Thyroid gland (tissue), 4 donors: ENCODE measurements at regions not wholly inside any gene's neighbourhood (a gene's known extent, or its start where the extent isn't known, plus 50 kb on each side); places are given as distances from the start of the nearest gene placed in this dataset.

Experiments used
- DNase-seq, 2 donors: peaks; one replicate each; pipeline ENCODE4 v3.0.0-alpha.2; 2019
- H3K27ac ChIP-seq, 3 donors: fragments of 200-600 bp; sonication (generic); 1 replicate in 2 of 3; 2 replicates in 1 of 3; pipeline ENCODE4 v1.5.1; 2016 to 2019; ENCODE audit warnings: mild to moderate bottlenecking in 1 of 3, moderate library complexity in 1 of 3
- H3K27me3 ChIP-seq: fragments of 200-600 bp; sonication (generic); one replicate; pipeline ENCODE4 v1.5.1; 2019
- H3K36me3 ChIP-seq, 2 donors: fragments of 200-600 bp; sonication (generic); one replicate each; pipeline ENCODE4 v1.5.1; 2016 to 2019
- H3K4me1 ChIP-seq, 2 donors: fragments of 200-600 bp; sonication (generic); one replicate each; pipeline ENCODE4 v1.5.1; 2017 to 2019
- H3K4me3 ChIP-seq, 3 donors: fragments of 200-600 bp; sonication (generic); replicated peaks in 1 of 3; 1 replicate in 2 of 3; 2 replicates in 1 of 3; pipeline ENCODE4 v1.5.1; 2016; ENCODE audit warnings: mild to moderate bottlenecking in 1 of 3
- H3K9me3 ChIP-seq: fragments of 200-600 bp; sonication (generic); one replicate; pipeline ENCODE4 v1.5.1; 2017
- POLR2A ChIP-seq, 2 donors: fragments of 450-650 bp; IDR thresholded peaks; one replicate each; pipeline ENCODE4 v1.6.1; 2017; ENCODE audit warnings: antibody characterized with exemption in 2 of 2, mild to moderate bottlenecking in 2 of 2, moderate library complexity in 1 of 2
- WGBS, 2 donors: methylation state at CpG; one replicate each; pipeline ENCODE4 v1.1.5; 2017; 5-methylcytosine and 5-hydroxymethylcytosine counted together
- intact Hi-C: fragments of 100-400 bp; cut with DNase I; formaldehyde crosslinking; loops from one replicate; pipeline ENCODE4 v1.15.1; 2023
- TF ChIP-seq, protein P1 (sequence below), 6 experiments: fragments of 200-600 bp in 3 of 6; fragments of 450-650 bp in 3 of 6; sonication (generic) in 3 of 6; IDR thresholded peaks; one replicate each; pipeline ENCODE4 v1.5.1; 2016 to 2019; ENCODE audit warnings: antibody characterized with exemption in 6 of 6, mild to moderate bottlenecking in 2 of 6, inconsistent platforms in 1 of 6, moderate library complexity in 1 of 6

DNA sequence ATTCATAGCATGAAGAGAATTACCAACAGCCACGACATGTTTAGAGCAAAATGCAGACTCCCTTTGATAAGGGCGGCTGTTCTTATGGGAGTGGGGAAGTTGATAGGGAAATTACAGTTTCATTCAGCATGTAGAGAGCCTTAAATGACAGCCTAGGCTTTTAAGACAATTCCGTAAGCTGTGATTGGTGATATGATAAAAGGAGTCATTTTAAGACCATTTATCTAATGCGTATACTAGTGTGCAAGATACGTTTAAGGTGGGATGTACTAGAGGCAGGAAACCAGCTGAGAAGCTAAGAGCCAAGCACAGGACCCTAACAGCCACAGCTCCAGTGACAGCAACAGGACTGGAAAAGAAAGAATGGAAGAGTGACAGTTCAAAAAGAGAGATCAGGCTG lies 102.2 kb upstream of the ZFP42 start:
- no peak overlapping the region for H3K4me3 ChIP-seq
- H3K27ac ChIP-seq: no peak overlapping the region
- no peaks in the 10 kb centered on the region for H3K4me1 ChIP-seq
- DNase-seq: no peak
- 78 to 88% methylated on average over 5 of the region's 5 CpGs for WGBS, 2 donors
- TF ChIP-seq POLR2A (IDR thresholded peaks at IDR 0.05): no peak
- TF ChIP-seq, protein P1, sequence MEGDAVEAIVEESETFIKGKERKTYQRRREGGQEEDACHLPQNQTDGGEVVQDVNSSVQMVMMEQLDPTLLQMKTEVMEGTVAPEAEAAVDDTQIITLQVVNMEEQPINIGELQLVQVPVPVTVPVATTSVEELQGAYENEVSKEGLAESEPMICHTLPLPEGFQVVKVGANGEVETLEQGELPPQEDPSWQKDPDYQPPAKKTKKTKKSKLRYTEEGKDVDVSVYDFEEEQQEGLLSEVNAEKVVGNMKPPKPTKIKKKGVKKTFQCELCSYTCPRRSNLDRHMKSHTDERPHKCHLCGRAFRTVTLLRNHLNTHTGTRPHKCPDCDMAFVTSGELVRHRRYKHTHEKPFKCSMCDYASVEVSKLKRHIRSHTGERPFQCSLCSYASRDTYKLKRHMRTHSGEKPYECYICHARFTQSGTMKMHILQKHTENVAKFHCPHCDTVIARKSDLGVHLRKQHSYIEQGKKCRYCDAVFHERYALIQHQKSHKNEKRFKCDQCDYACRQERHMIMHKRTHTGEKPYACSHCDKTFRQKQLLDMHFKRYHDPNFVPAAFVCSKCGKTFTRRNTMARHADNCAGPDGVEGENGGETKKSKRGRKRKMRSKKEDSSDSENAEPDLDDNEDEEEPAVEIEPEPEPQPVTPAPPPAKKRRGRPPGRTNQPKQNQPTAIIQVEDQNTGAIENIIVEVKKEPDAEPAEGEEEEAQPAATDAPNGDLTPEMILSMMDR (IDR thresholded peaks at IDR 0.05): no peak
- no peaks in the 10 kb centered on the region for H3K27me3 ChIP-seq
- no peaks in the 10 kb centered on the region for H3K9me3 ChIP-seq
- no peaks in the 10 kb centered on the region for H3K36me3 ChIP-seq
- intact Hi-C loops: no loop called here

DNA sequence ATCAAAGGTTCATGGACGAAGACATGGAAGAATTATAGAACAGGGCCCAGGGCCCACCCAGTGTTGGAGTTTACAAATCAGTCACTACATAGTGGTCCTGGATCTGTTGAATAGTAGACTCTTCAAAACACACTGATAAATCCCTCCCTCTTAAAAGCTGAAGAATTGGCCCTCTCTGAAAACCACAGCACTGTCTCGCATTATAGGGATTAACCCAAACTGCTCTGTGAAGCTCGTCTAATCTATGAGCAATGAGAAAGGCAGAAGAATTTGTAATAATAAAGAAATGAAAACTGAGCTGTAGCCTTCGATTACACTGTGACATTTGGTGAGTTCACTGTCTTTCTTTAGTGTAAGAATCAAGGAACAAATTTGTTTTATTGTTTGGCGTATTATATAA lies 92.5 kb upstream of the ZFP42 start:
- TF ChIP-seq, protein P1 (IDR thresholded peaks at IDR 0.05): no peak
- TF ChIP-seq POLR2A (IDR thresholded peaks at IDR 0.05): no peak
- WGBS, 2 donors: 92 to 95% methylated on average over 5 of the region's 5 CpGs

DNA sequence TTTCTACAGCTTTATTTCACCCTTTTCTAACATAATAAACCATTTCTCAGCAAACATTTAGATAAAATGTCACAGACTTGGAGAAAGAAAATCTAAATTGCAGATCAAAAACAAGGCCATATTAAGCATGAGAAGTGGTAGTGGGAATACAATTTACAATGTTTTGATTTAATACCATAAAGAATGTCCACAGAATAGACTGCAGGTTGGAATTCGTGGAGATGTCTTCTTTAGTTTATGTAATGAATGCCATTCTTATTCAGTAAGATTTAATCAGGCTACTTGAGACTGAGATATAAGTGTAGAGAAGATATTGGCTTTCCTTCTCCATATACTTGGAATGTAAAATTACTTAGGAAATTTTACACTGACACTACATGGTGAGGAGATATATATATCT lies 91.9 kb upstream of the ZFP42 start:
- no peak overlapping the region for H3K4me3 ChIP-seq
- no peak overlapping the region for H3K27ac ChIP-seq
- intact Hi-C loops: no loop called here
- no peaks in the 10 kb centered on the region for H3K27me3 ChIP-seq
- H3K4me1 ChIP-seq: no peaks in the 10 kb centered on the region
- 23 to 37% methylated on average over 1 of the region's 1 CpG for WGBS, 2 donors
- H3K36me3 ChIP-seq: no peaks in the 10 kb centered on the region
- H3K9me3 ChIP-seq: no peaks in the 10 kb centered on the region
- no peak for DNase-seq
- TF ChIP-seq, protein P1 (IDR thresholded peaks at IDR 0.05): no peak
- no peak for TF ChIP-seq POLR2A (IDR thresholded peaks at IDR 0.05)

More for the DNA sequence above, 92.5 kb upstream of the ZFP42 start:
- Histone ChIP-seq H3K4me1 (no peaks in the 10 kb centered on the region), H3K36me3 (no peaks in the 10 kb centered on the region), H3K4me3 (no peak overlapping the region), H3K9me3 (no peaks in the 10 kb centered on the region), H3K27ac (no peak overlapping the region), H3K27me3 (no peaks in the 10 kb centered on the region)
- DNase-seq: no peak
- intact Hi-C loops: no loop called here

DNA sequence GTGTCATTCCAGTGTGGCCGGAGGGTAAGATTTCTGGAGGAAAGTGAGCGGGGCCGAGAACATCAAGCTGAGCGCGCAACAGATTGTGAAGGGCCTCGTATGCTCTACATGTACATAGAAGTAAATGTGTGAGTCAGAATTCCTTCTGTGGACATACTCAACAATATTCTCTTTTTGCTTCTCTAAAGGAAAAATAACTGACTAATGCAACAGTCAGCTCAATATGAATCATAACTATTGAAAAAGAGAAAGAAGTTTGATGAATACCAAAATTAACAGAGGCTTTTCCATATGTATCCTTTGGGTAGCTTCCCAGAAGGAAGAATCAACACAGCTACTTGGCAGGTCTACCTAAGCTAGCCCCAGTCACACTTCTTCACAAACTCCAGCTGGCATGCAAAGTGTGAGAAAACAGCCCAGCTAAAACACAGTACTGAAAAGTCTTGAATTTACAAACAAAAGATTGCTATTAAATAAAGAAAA lies 87.5 kb upstream of the ZFP42 start:
- no peaks in the 10 kb centered on the region for H3K36me3 ChIP-seq
- DNase-seq: no peak
- no peaks in the 10 kb centered on the region for H3K9me3 ChIP-seq
- 78 to 90% methylated on average over 6 of the region's 6 CpGs for WGBS, 2 donors
- H3K4me1 ChIP-seq: no peaks in the 10 kb centered on the region
- intact Hi-C loops: no loop called here
- no peaks in the 10 kb centered on the region for H3K27me3 ChIP-seq
- TF ChIP-seq, protein P1 (IDR thresholded peaks at IDR 0.05): no peak
- no peak for TF ChIP-seq POLR2A (IDR thresholded peaks at IDR 0.05)
- no peak overlapping the region for H3K4me3 ChIP-seq
- H3K27ac ChIP-seq: no peak overlapping the region

DNA sequence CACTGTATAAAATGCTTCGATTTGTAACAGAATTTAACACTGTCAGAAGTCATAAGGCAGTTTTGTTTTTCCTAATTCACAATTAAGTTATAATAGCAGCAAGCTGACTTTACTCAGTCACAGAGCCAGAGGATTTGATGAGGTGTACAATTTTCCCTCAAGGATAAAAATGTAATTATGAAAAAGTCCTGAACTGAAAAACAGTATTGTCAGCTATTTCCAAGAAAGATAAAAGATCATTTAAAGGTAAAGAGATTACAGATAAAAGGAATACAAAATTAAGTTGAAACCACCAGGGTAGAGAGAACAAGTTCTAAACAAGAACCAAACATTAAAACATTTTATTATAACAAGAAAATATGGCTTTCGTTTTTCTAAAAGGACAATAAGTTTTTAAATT lies 86.8 kb upstream of the ZFP42 start:
- Histone ChIP-seq H3K4me3 (no peak overlapping the region), H3K9me3 (no peaks in the 10 kb centered on the region), H3K27me3 (no peaks in the 10 kb centered on the region), H3K4me1 (no peaks in the 10 kb centered on the region), H3K36me3 (no peaks in the 10 kb centered on the region), H3K27ac (no peak overlapping the region)
- WGBS, 2 donors: 69 to 75% methylated on average over 2 of the region's 2 CpGs
- no peak for TF ChIP-seq POLR2A (IDR thresholded peaks at IDR 0.05)
- TF ChIP-seq, protein P1 (IDR thresholded peaks at IDR 0.05): no peak
- intact Hi-C loops: no loop called here
- DNase-seq: no peak
